Right hindlimb (tissue), 1 donor: ENCODE measurements at regions not wholly inside any gene's neighbourhood (a gene's known extent, or its start where the extent isn't known, plus 50 kb on each side); places are given as distances from the start of the nearest gene placed in this dataset.

Experiments
- DNase-seq: peaks from one replicate; pipeline ENCODE4 v3.0.0-alpha.2; 2018

- no peak for DNase-seq
Measured at GRCh38 chr14:53336729-53337128, 183.6 kb upstream of the DDHD1 start.

GRCh38 chr14:53333809-53334208 lies 180.7 kb upstream of the DDHD1 start:
- no peak for DNase-seq

GRCh38 chr14:53331921-53332320 lies 178.8 kb upstream of the DDHD1 start:
- DNase-seq, result no peak

GRCh38 chr14:53331247-53331646 lies 178.1 kb upstream of the DDHD1 start:
- no peak for DNase-seq

GRCh38 chr14:53330441-53330840 lies 177.3 kb upstream of the DDHD1 start:
- no peak for DNase-seq

- DNase-seq, result no peak
Measured at GRCh38 chr14:53328841-53329240, 175.7 kb upstream of the DDHD1 start.

- no peak for DNase-seq
Measured at GRCh38 chr14:53327716-53328115, 174.6 kb upstream of the DDHD1 start.

GRCh38 chr14:53325176-53325806 lies 172.2 kb upstream of the DDHD1 start:
- DNase-seq, result no peak

GRCh38 chr14:53316504-53316903 lies 163.4 kb upstream of the DDHD1 start:
- no peak for DNase-seq

GRCh38 chr14:53310412-53310811 lies 157.3 kb upstream of the DDHD1 start:
- DNase-seq, result no peak

- DNase-seq, result peak; percentile 34
Measured at GRCh38 chr14:53306911-53307310, 153.8 kb upstream of the DDHD1 start.

- peak; percentile 82 for DNase-seq
Measured at GRCh38 chr14:53306267-53306721, 153.2 kb upstream of the DDHD1 start.

- no peak for DNase-seq
Measured at GRCh38 chr14:53304726-53305381, 151.7 kb upstream of the DDHD1 start.

- no peak for DNase-seq
Measured at GRCh38 chr14:53295985-53296582, 143.0 kb upstream of the DDHD1 start.

GRCh38 chr14:53295372-53295771 lies 142.2 kb upstream of the DDHD1 start:
- DNase-seq, result no peak

- DNase-seq, result no peak
Measured at GRCh38 chr14:53286301-53286700, 133.2 kb upstream of the DDHD1 start.

GRCh38 chr14:53285821-53286220 lies 132.7 kb upstream of the DDHD1 start:
- DNase-seq, result no peak

GRCh38 chr14:53285064-53285463 lies 131.9 kb upstream of the DDHD1 start:
- no peak for DNase-seq

- no peak for DNase-seq
Measured at GRCh38 chr14:53278602-53279506, 125.7 kb upstream of the DDHD1 start.

- DNase-seq, result peak; percentile 42
Measured at GRCh38 chr14:53273671-53274072, 120.5 kb upstream of the DDHD1 start.

- DNase-seq, result no peak
Measured at GRCh38 chr14:53265025-53265424, 111.9 kb upstream of the DDHD1 start.

GRCh38 chr14:53260928-53261327 lies 107.8 kb upstream of the DDHD1 start:
- no peak for DNase-seq

GRCh38 chr14:53260286-53260685 lies 107.2 kb upstream of the DDHD1 start:
- no peak for DNase-seq
